PC-3 (cell line): ENCODE measurements at regions not wholly inside any gene's neighbourhood (a gene's known extent, or its start where the extent isn't known, plus 50 kb on each side); places are given as distances from the start of the nearest gene placed in this dataset.
"Not testable (repeated sequence)": the region's sequence is repeated elsewhere in the genome, so short reads cannot be mapped to it uniquely, and the experiment has no call there.

Experiments used
- ATAC-seq: fragments of 200-7000 bp; cut with Tn5 transposase; 2 replicates; pipeline ENCODE4 v1.9.1; 2020; ENCODE audit warnings: mild to moderate bottlenecking, moderate library complexity
- BruUV-seq: library from RNA; stranded (reverse); fragments of 400-500 nt; replicated peaks from 2 replicates; lab custom pipeline; 2021; lab: Mats Ljungman, UMichigan
- CTCF ChIA-PET: fragments of 300-600 bp; sonication (Branson Sonifier 250); formaldehyde crosslinking; loops from one replicate; lab custom pipeline; 2022; ENCODE audit warnings: antibody characterized with exemption; lab: Charles Lee
- POLR2A ChIA-PET: fragments of 300-600 bp; sonication (Branson Sonifier 250); formaldehyde crosslinking; loops from one replicate; lab custom pipeline; 2022; ENCODE audit warnings: antibody characterized with exemption; ENCODE audit not compliant: unreplicated experiment; lab: Charles Lee
- DNase-seq: peaks from one replicate; pipeline ENCODE4 v3.0.0-alpha.2; 2015
- H2AFZ ChIP-seq: fragments of 300-600 bp; sonication (generic); 2 replicates; pipeline ENCODE4 v1.6.0; 2016; ENCODE audit warnings: antibody characterized with exemption, low read length
- H3F3A ChIP-seq: fragments of 300-600 bp; sonication (generic); one replicate; pipeline ENCODE4 v1.6.0; 2017; ENCODE audit warnings: antibody characterized with exemption, low read length, control low read depth, mild to moderate bottlenecking; ENCODE audit not compliant: unreplicated experiment
- H3K27ac ChIP-seq: fragments of 300-600 bp; sonication (generic); 2 replicates; pipeline ENCODE4 v1.5.1; 2016; ENCODE audit warnings: mild to moderate bottlenecking, low read length
- H3K27me3 ChIP-seq: fragments of 300-600 bp; sonication (generic); 2 replicates; pipeline ENCODE4 v1.6.1; 2016; ENCODE audit warnings: low read length, mixed read lengths
- H3K36me3 ChIP-seq: fragments of 300-600 bp; sonication (generic); 2 replicates; pipeline ENCODE4 v1.6.1; 2016; ENCODE audit warnings: low read depth, mixed run types, low read length, mixed read lengths
- H3K4me1 ChIP-seq: fragments of 300-600 bp; sonication (generic); 2 replicates; pipeline ENCODE4 v1.5.1; 2016; ENCODE audit warnings: low read length; ENCODE audit not compliant: insufficient read depth
- H3K4me2 ChIP-seq: fragments of 300-600 bp; sonication (generic); 2 replicates; pipeline ENCODE4 v1.6.0; 2016; ENCODE audit warnings: low read length
- H3K4me3 ChIP-seq: fragments of 300-600 bp; sonication (generic); 2 replicates; pipeline ENCODE4 v1.5.1; 2016; ENCODE audit warnings: mild to moderate bottlenecking, low read length, mixed read lengths
- H3K79me2 ChIP-seq: fragments of 300-600 bp; sonication (generic); 2 replicates; pipeline ENCODE4 v1.6.1; 2017; ENCODE audit warnings: low read length, mixed read lengths
- H3K9ac ChIP-seq: fragments of 300-600 bp; sonication (generic); 2 replicates; pipeline ENCODE4 v1.6.0; 2016; ENCODE audit warnings: mild to moderate bottlenecking, low read length
- H3K9me2 ChIP-seq: fragments of 300-600 bp; sonication (generic); replicated peaks from 2 replicates; pipeline ENCODE4 v1.6.1; 2016; ENCODE audit warnings: mixed run types, low read length, mixed read lengths
- H3K9me3 ChIP-seq: fragments of 300-600 bp; sonication (generic); 2 replicates; pipeline ENCODE4 v1.6.1; 2016; ENCODE audit warnings: low read length, mixed read lengths
- H4K20me1 ChIP-seq: fragments of 300-600 bp; sonication (generic); 2 replicates; pipeline ENCODE4 v1.6.1; 2016; ENCODE audit warnings: low read length, mixed read lengths
- EZH2 ChIP-seq: fragments of 300-600 bp; sonication (generic); IDR thresholded peaks from one replicate; pipeline ENCODE4 v1.6.1; 2017; ENCODE audit warnings: antibody characterized with exemption, mild to moderate bottlenecking, low read length; ENCODE audit not compliant: unreplicated experiment
- EZH2phosphoT487 ChIP-seq: fragments of 300-600 bp; sonication (generic); IDR thresholded peaks from 2 replicates; pipeline ENCODE4 v1.6.1; 2018; ENCODE audit warnings: mild to moderate bottlenecking, antibody characterized with exemption, low read length, borderline replicate concordance
- intact Hi-C: fragments of 100-400 bp; cut with micrococcal nuclease; formaldehyde crosslinking; loops from 2 replicates; pipeline ENCODE4 v1.9.0; 2023
- TF ChIP-seq, protein P1 (sequence below): fragments of 300-600 bp; sonication (generic); conservative IDR thresholded peaks from 2 replicates; pipeline ENCODE4 v1.5.1; 2017; ENCODE audit warnings: antibody characterized with exemption, low read depth, mild to moderate bottlenecking, low read length

DNA sequence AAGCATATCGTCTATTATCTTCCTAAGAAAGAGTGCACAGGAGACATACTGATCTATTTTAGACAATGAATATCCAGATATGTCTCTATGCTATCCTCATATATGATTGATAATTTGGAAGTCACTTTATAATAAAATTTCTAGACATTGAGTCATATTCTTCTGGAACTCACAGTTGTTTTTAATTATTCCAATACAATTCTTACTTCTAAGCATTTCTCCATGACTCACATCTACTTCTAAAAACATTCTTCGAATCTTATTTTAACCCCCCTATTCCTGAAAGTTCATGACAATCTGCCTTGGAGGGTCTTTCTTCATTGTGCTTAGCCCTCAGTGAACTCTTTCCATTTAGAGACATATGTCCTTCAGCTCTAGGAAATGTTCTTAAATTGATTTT is 368.1 kb downstream of the MDFIC start:
- intact Hi-C loops, result no loop called here
- no peak overlapping the region for H3K9ac ChIP-seq
- POLR2A ChIA-PET, result no interaction called here

DNA sequence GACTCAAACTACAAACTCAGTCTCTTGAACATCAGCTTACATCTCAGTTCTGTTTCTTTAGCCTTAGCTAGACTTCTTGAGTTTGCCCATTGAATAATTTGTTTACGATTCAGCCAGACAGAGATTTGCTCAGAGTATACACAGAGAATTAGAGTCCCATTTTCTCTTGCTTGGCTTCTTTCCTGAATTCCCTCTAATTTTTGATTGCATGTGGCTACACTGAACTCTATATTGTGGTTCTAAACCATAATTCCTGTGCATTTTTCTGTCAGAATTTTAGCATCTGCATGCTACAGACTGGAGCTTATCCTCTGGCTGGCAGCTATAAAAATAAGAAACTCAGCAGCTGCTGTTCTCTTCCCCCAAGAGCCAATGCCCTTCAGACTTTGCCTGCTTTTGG is 354.9 kb downstream of the MDFIC start:
- H2AFZ ChIP-seq, result no peak overlapping the region
- CTCF ChIA-PET, result no interaction called here

More for the DNA sequence above, 368.1 kb downstream of the MDFIC start:
- no TSS peak for BruUV-seq
- Histone ChIP-seq H3K79me2 (no peaks in the 10 kb centered on the region), H3K4me3 (no peak overlapping the region), H4K20me1 (no peaks in the 10 kb centered on the region), H3K9me3 (no peaks in the 10 kb centered on the region), H3K9me2 (no peaks in the 10 kb centered on the region), H3K4me2 (no peak overlapping the region), H2AFZ (no peak overlapping the region), H3K27me3 (no peaks in the 10 kb centered on the region), H3K4me1 (no peaks in the 10 kb centered on the region), H3K27ac (no peak overlapping the region), H3F3A (no peaks in the 10 kb centered on the region), H3K36me3 (no peaks in the 10 kb centered on the region)
- CTCF ChIA-PET, result no interaction called here
- ATAC-seq (no peak), DNase-seq (no peak)
- TF ChIP-seq, protein P1, sequence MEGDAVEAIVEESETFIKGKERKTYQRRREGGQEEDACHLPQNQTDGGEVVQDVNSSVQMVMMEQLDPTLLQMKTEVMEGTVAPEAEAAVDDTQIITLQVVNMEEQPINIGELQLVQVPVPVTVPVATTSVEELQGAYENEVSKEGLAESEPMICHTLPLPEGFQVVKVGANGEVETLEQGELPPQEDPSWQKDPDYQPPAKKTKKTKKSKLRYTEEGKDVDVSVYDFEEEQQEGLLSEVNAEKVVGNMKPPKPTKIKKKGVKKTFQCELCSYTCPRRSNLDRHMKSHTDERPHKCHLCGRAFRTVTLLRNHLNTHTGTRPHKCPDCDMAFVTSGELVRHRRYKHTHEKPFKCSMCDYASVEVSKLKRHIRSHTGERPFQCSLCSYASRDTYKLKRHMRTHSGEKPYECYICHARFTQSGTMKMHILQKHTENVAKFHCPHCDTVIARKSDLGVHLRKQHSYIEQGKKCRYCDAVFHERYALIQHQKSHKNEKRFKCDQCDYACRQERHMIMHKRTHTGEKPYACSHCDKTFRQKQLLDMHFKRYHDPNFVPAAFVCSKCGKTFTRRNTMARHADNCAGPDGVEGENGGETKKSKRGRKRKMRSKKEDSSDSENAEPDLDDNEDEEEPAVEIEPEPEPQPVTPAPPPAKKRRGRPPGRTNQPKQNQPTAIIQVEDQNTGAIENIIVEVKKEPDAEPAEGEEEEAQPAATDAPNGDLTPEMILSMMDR, result no peak
- TF ChIP-seq EZH2phosphoT487 (no peak), EZH2 (no peak)

DNA sequence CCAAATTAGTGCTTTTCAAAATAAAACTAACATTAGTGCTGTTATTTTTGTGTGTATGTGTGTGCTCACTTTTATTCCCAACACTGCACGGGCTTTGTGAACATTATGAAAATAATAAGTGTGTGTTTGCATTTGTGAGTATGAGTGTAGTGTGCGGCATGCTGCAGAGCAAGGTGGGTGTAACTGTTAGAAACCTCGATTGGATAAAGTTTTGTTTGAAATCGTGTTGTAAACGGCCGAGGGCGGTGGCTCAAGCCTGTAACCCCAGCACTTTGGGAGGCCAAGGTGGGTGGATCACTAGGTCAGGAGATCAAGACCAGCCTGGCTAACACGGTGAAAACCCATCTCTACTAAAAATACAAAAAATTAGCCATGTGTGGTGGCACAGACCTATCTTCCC is 352.0 kb downstream of the MDFIC start:
- H3K4me3 ChIP-seq, H2AFZ ChIP-seq, H3K4me2 ChIP-seq, H3K27me3 ChIP-seq, POLR2A ChIA-PET, ATAC-seq, H3K36me3 ChIP-seq, CTCF ChIA-PET, BruUV-seq, H3K4me1 ChIP-seq, H3F3A ChIP-seq, intact Hi-C loops, H3K9me2 ChIP-seq, DNase-seq, H3K79me2 ChIP-seq, H4K20me1 ChIP-seq, H3K27ac ChIP-seq, H3K9ac ChIP-seq, H3K9me3 ChIP-seq: not testable (repeated sequence)

More for the DNA sequence above, 354.9 kb downstream of the MDFIC start:
- H3F3A ChIP-seq, result no peaks in the 10 kb centered on the region
- H3K4me2 ChIP-seq, result no peak overlapping the region
- POLR2A ChIA-PET, result interaction anchor here (0.7 kb wide), 1 partner anchor 348 kb away, joined by 5 read pairs; no protein-coding TSS in a partner anchor
- H3K27me3 ChIP-seq, result no peaks in the 10 kb centered on the region
- TF ChIP-seq EZH2 (no peak), EZH2phosphoT487 (no peak)
- TF ChIP-seq, protein P1, result no peak
- no peaks in the 10 kb centered on the region for H3K79me2 ChIP-seq
- H4K20me1 ChIP-seq, result no peaks in the 10 kb centered on the region
- no peak overlapping the region for H3K4me3 ChIP-seq
- intact Hi-C loops, result no loop called here
- no peak overlapping the region for H3K27ac ChIP-seq
- H3K9me2 ChIP-seq, result no peaks in the 10 kb centered on the region
- no peaks in the 10 kb centered on the region for H3K36me3 ChIP-seq
- ATAC-seq (no peak), DNase-seq (no peak)
- BruUV-seq, result no TSS peak
- H3K9me3 ChIP-seq, result no peaks in the 10 kb centered on the region
- no peaks in the 10 kb centered on the region for H3K4me1 ChIP-seq
- no peak overlapping the region for H3K9ac ChIP-seq
